Stromal cell of bone marrow (primary cell): ENCODE measurements at regions not wholly inside any gene's neighbourhood (a gene's known extent, or its start where the extent isn't known, plus 50 kb on each side); places are given as distances from the start of the nearest gene placed in this dataset.
A peak's percentile ranks its signal among the peaks of the same experiment; 100 is the strongest.
"Not testable (repeated sequence)": the region's sequence is repeated elsewhere in the genome, so short reads cannot be mapped to it uniquely, and the experiment has no call there.

Experiments
- DNase-seq: peaks from one replicate; pipeline ENCODE4 v3.0.0-alpha.2; 2012; ENCODE audit warnings: low read depth

DNA sequence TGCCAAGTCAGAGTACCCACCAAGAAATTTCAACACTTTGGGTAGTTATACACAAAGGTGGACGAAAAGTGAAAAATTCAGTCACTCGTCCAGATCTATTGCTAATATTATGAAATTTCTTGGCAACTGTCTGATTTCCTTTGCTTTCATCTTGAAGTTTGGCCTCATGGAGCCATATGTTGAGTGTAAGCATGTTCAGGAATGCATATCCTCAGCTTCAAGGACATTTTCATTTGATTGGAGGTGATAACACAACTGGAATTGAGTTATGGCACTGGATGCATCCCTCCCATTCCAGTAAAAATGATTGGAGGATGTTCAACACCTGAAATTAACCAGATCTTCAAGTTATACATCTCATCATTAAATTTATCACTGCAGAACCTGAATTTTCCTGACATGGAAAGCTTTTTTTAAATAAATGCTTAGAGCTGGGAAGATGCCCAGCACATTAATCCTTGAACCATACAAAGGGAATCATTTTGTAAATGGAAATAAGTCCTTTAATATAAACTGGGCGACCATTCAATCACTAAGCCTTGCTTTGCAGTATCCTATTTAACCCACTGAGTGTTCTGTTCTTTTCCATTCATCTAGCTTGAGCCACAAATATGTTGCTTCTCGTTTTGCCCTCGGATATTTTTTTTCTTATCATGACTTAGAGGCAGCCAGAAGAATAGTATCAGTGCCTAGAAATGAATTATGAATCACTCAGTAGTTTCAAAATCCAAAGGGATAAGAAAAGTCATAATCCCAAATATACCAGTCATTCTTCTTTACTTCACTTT is 273.7 kb upstream of the PIK3R1 start:
- DNase-seq, result peak; percentile 67

DNA sequence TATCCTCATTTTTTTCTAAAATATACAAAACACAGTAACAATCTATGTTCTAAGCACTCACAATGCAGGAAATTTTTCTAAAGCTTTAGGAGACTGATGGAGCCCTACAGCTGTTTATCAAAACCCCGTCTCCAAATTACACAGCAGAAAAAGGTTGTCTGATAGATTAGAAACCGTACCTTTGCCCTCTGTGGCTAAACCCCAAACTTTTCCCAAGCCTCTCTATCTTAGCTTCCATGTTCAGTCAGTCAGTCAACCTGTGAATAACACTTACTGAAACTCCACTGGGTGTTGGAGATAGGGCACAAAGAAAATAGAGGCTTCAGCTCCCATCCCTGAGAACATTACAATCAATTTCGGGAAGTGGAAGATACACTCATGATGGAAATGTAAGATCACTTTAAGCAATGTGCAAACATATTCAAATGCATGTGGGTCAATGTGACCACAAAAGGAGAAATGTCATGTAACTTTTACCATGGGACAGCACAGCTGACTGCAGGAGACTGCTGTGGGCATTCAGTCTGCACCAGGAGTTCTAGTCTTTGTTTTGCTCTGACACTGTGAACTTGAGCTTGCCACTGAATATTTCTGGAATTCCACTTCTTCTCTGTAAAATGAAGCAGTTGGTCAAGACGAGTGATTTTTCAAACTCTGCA is 279.5 kb upstream of the PIK3R1 start:
- no peak for DNase-seq

DNA sequence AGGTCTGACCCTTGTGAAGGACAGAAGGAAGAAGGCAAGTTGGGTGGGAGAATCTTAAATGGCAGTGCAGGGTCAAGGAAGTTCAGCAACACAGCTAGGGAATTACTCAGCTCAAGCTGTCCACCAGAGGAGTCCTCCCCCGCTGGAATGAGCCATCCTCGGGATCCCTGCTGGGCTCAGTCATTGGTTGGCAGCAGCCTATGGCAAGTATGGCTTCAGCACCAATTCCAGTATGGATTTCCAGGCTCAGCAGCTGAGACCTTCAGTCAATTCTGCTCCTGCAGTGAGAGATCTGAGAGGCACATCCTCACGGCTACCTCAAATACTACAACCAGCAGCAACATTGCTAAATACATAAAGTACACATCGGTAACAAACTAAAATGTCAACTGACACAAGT is 280.6 kb upstream of the PIK3R1 start:
- DNase-seq, result no peak

DNA sequence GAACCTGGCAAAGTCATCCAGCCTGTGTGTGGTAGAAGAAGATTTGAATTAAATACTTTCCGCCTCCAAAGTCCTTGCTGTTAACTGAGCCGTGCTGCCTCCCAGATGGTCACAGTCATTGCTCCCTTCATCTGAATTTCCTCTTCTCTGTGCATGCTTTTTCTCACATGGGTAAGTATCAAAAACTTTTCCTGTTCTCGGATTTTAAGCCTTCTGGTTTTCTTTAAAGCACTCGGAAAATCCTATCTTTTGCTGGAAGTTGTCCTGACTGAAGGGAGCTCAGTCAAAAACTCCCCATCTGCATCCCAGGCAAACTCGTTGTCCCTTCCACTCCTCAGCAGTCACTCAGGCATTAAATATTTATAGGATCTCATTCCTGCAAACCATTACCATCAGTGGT is 290.0 kb upstream of the PIK3R1 start:
- no peak for DNase-seq

DNA sequence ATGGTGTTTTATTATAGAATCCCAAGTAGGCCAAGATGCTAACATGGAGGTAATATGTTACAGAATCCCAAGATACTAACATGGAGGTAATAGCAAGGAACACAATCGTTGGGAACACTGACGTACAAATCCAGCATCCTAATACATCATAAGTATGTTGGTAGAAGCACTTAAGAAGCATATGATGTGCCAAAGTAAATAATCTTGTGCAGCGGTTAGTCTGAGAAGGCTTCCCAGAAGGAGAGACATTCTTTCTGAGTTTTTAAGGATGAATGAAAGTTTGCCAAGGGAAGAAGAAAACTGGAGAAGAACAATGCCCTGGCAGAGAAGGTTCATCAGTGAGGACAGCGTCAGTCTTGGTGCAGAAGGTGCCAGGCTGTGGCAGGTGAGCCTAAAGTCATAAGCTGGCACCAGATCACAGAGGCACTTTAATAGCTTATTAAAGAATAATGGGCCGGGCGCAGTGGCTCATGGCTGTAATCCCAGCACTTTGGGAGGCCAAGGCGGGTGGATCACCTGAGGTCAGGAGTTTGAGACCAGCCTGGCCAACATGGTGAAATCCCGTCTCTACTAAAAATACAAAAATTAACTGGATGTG is 294.5 kb upstream of the PIK3R1 start:
- no peak for DNase-seq

DNA sequence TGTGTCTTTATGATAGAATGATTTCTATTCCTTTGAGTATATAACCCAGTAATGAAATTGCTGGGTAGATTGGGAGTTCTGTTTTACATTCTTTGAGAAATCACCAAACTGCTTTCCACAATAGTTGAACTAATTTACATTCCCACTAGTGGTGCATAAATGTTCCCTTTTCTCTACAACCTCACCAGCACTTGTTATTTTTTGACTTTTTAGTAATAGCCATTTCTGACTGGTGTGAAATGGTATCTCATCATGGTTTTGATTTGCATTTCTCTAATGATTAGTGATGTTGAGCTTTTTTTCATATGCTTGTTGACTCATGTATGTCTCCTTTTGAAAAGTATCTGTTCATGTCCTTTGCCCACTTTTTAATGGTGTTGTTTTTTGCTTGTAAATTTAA is 296.0 kb upstream of the PIK3R1 start:
- not testable (repeated sequence) for DNase-seq

DNA sequence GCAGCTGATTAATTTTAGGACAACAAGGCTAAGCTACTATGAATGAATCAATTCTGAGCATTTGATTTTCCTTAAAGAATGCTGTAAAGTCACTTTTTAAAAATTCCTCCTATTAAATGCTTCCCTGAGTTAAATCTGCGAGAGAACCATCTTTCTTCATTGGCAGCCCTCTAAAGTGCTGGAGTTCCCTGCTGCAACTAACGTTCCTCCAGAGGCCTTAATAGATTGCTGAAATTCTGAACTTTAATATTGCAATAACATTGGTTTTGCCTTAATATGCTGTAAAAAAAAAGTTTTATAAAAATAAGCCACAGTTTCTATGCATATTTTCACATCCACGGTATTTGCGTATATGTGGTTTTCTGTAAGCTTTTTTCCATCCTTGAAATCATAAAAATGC is 298.0 kb upstream of the PIK3R1 start:
- DNase-seq, result no peak

DNA sequence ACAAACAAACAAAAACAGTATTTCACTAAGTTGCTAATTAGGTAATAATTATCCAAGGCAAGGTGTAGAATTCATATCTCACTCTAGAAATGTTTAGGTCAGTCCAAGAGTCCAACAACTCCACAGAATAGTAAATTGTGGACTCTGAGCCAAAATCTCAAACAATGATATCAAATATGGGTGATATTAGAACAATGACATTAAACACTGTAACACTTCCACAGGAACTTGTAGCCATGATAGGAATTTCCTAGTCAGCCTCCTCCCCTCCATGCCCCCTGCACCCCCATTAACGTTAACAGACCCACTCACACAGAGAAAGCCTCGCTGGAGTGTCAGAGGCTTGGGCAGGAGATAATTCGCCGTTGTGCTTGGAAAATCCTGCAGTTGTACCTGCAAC is 305.0 kb upstream of the PIK3R1 start:
- DNase-seq, result no peak

DNA sequence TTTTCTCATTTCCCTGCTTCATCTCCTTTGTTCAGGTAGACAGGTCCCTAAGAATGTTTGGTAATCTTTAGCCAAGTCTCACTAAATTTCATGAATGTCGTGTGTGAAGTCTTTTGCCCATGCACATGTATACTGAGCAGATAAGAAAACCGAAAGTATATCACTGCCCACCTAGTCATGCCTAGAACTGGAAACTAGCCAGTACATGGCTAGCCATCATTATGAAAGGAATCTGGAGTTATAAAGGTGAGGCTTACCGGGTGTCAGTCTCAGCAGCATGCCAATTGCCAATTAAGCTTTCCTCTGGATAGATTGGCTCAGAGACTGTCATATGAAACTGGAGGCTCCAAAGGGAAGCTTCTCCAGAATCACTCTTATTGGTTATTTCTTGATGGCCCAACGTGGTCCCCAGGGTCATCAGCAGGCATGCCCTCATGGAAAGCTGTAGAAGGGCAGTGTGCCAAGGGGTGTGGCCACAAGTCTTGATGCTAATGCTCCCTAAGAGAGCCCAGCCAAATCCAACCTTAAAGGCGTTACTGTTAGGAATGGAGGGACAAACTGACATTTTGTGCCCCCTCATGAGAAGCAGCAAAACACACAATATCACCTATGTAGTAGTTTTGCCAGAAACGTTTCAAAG is 307.3 kb upstream of the PIK3R1 start:
- no peak for DNase-seq

DNA sequence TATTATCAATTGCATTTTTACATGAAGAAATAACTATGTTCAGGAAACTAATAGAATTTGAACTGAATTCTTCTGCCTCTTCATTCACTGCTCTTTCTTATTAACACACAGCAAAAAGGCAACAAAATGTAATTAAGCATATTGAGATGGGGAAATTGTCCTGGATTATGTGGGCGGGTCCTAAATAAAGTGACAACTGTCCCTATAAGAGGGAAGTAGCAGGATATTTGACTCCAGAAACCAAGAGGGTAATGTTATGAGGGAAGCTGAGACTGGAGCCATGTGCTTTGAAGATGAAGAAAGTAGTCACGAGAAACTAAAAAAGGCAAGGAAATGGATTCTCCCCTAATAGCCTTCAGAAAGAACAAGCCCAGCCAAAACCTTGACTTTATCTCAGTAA is 311.2 kb upstream of the PIK3R1 start:
- DNase-seq, result no peak

DNA sequence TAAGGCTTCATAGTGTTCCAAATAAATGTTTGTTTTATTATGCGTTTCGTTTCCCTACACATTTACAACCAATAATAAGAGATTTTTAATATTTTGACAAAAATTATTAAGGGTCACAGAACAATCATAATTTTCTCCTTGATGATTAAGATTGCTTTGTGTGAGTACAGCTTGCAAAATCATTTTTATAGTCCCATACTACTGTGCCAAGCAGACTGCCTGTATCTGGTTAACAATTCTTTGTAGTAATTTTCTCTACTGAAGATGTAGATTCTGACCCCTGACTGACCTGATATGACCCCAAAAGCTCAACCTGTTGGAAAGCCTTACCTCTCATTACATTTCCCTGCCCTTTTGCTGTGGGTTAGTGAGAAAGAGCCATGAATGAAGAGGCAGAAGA is 311.9 kb upstream of the PIK3R1 start:
- DNase-seq, result no peak

DNA sequence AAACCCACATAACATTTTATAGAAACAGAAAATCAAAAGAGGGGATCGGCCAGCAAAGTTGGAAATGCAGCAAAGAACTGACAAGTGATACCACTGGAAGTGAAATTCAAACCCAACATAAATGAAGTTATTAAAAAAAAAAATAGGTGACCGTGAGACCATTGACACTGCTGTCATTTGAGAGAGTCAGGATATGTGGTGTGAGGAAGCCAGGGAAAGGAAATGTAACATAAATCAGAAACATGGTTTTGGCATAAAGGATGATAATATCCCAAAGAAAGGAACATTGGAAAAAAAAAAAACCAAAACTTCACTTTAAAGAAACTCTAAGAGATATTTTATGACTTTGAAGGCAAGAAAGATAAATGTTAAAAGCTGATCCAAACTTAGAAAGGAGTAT is 312.4 kb upstream of the PIK3R1 start:
- DNase-seq, result no peak

DNA sequence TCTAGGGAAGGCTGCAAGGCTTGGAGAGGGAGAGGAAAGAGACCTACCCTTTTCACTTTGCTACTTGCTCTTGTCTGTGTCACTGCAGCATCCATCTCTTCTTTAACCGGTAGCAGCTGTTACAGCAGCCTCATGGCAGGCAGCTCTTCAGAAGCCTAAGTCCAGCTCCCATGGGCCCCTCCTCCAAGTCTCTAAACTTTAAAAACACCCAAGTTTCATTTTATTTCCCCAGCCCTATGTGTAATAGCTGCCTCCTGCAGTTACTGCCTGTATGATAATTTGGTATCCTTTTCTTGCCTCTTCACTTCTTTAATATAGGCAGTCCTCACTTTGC is 313.1 kb upstream of the PIK3R1 start:
- DNase-seq, result no peak

DNA sequence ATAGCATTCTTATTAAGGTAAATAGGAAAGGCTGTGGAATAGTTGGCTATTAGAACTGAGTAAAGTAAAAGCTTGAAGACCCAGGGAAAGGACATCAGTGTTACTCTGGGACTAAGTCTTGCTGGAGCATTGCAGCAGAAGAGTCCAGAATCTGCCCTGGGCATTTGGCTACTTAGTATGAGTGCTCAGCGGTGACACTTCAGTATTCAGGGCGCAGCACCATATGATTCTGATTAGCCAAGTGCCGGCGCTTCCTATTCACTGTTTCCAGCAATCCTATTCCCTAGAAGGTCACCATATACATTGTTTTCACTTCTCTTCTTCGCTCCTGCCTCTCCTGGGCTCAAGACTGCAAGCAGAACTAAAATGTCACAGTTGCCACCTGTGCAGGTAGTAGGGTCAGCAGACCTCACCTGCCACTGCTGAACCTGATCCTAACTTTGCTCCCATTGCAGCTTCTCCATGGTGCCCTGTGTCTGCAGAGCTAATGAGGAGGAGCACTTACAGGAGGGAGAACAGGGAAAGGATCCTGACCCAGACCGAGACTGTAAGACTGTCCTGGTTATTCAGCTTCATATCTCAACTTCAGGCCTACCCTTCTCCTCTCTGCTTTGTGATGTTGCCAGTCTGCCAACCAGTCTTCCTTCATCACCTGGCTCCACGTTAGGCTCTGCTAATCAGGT is 313.6 kb upstream of the PIK3R1 start:
- no peak for DNase-seq

DNA sequence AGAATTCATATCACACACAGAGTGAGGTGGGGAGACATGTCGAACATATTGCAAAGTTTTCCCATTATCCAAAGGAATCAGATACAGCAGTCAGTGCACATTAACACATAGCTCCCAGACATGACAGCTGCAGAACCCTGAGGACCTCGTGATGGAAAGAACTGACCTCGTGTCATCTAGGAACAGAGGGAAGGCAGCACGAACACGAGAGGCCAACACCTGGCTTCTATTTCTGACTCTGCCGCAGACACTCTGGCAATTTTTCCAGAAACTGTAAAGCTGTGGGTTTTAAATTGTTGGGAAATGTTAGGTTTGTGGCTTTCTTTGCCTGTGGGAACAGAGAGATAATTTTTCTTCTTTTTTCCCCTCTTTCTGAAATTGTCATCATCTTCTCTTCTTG is 315.0 kb upstream of the PIK3R1 start:
- peak; percentile 14 for DNase-seq

DNA sequence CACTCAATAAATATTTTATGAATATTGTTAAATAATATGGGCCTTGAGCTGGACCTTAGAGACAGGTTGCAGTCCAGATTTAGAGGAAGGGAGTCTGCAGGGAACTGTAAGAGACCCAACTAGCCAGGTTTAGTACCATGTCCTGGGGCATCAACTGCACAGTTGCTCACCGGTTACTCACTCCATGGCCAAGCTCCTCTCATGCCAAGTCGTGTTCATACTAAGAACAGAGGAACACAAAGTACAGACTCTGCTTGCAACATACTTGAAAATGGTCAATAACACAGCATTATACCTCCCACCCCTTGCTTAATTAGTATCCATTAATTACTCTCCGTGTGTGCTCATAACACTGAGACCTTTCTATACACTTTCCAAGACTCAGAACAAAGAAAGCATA is 317.6 kb upstream of the PIK3R1 start:
- no peak for DNase-seq

DNA sequence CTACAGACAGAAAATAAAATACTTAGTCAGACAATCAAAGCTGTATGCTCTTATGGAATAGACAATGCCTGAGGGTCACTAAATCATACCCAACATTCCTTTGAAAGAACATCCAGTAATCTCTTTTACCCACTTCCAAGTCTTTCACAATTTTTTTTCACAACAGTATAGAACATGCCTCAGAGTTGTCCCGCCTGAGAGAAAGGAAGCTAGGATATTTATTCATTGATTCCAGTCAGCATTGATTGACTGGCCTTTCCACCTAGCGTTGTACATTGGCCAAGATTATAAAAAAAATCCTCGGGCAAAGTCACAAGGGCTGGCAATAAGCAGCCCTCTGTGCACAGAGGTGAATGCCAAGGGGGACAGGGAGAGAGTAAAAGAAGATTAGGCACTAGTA is 318.1 kb upstream of the PIK3R1 start:
- DNase-seq, result no peak

DNA sequence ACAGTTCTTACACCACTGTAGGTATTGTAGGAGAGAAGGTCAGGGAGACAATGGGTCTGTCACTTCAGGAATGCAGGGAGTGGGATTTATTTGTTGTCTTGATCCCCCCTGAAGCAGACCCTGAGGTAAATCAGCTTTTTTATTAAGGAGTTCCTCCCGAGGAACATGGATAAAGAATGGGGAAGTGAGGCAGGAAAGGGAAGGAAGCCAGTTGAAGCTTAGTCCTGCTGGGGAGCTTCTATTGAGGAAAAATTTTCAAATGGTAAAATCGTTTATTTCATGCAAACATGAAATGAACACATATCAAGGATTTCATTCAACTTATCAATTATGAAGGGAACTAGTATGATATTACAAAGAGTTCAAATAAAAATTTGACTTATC is 318.6 kb upstream of the PIK3R1 start:
- no peak for DNase-seq

DNA sequence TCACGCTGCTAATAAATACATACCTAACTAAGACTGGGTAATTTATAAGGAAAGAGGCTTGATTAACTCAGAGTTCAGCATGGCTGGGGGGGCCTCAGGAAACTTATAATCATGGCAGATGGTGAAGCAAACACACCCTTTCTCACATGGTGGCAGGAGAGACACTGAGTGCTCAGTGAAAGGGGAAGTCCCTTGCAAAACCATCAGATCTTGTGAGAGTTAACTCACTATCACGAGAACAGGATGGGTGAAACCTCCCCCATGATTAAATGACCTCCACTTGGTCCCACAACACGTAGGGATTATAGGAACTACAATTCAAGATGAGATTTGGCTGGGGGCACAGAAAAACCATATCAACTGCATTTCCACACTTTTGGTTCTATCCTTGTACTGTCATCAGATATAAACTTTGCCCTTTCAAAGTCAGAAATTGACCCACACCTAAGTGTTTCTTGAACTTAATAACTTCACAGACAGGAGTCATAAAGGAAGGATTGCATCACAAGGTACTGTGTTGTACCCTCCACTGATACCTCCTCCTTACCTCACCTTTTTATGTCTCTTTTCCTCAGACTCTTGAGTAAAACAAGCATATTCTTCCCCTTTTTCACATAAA is 319.1 kb upstream of the PIK3R1 start:
- DNase-seq, result no peak

DNA sequence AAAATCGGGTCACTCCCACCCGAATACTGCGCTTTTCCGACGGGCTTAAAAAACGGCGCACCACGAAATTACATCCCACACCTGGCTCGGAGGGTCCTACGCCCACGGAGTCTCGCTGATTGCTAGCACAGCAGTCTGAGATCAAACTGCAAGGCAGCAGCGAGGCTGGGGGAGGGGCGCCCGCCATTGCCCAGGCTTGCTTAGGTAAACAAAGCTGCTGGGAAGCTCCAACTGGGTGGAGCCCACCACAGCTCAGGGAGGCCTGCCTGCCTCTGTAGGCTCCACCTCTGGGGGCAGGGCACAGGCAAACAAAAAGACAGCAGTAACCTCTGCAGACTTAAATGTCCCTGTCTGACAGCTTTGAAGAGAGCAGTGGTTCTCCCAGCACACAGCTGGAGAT is 325.7 kb upstream of the PIK3R1 start:
- not testable (repeated sequence) for DNase-seq

DNA sequence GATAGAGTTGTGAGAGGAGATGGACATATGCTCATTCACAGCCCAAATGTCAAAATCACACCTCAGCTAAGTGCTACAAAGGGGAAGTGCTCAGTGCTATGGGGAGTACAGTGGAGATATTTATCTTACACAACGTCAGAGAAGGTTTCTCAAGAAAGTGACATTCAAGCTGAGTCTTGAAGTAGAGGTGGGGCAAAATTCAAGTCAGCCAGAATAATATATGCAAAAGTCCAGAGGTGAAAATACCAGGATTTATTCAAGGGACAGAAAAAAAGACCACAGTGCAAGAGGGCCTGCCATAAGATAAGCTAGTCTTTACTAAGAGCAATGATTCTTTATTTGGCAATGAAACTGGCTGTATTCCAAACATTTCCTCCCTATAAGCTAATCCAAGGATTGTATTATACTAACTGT is 327.8 kb upstream of the PIK3R1 start:
- no peak for DNase-seq

DNA sequence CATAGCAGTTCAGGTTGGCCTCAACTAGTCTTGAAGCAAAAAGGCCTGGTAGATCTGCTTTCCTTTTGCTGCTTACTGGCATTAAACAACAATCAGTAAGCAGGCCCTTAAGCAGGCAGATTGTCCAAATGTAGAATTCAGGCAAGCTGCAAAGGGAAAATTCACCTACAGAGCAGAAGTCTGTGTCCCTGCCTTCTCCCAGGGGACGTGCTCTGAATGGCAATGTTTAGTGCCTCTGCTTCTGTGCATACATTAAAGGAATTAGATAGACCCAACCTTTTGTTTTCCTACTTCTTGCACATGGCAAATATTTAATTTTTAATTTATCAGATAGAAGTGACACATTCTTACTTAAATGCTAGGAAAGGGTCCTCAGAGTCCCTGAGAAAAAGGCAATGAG is 328.8 kb upstream of the PIK3R1 start:
- no peak for DNase-seq
